ENCODE measurements at regions not wholly inside any gene's neighbourhood (a gene's known extent, or its start where the extent isn't known, plus 50 kb on each side); places are given as distances from the start of the nearest gene placed in this dataset.

- H3K4me1 Mint-ChIP-seq (ENCODE audit: low read depth) = no peaks in the 10 kb centered on the region
- H3K36me3 Mint-ChIP-seq = no peaks in the 10 kb centered on the region
- ChIA-PET CTCF (interaction anchor here (2.1 kb wide), 1 partner anchor 10 kb away, joined by 6 read pairs; no protein-coding TSS in a partner anchor), POLR2A (no interaction called here)
- intact Hi-C loops (cut with micrococcal nuclease) = no loop called here
- no peak for DNase-seq
- H3K27me3 Mint-ChIP-seq = no peaks in the 10 kb centered on the region
- no peak overlapping the region for H3K27ac Mint-ChIP-seq
- H3K4me3 Mint-ChIP-seq = no peak overlapping the region
- H3K9me3 Mint-ChIP-seq = no peaks in the 10 kb centered on the region
These were observed 68.1 kb upstream of the SLC4A11 start for GRCh38 chr20:3307078-3307477.

GRCh38 chr20:3306068-3306467 is 67.1 kb upstream of the SLC4A11 start:
- intact Hi-C loops (cut with micrococcal nuclease) = no loop called here
- Mint-ChIP-seq H3K36me3 (no peaks in the 10 kb centered on the region), H3K4me1 (ENCODE audit: low read depth) (no peaks in the 10 kb centered on the region), H3K4me3 (no peak overlapping the region), H3K9me3 (no peaks in the 10 kb centered on the region), H3K27ac (no peak overlapping the region), H3K27me3 (no peaks in the 10 kb centered on the region)
- ChIA-PET POLR2A (no interaction called here), CTCF (interaction anchor here (2.1 kb wide), 1 partner anchor 11 kb away, joined by 6 read pairs; no protein-coding TSS in a partner anchor)
- DNase-seq = no peak

GRCh38 chr20:3304456-3304855 is 65.5 kb upstream of the SLC4A11 start:
- Mint-ChIP-seq H3K36me3 (no peaks in the 10 kb centered on the region), H3K9me3 (no peaks in the 10 kb centered on the region), H3K27me3 (no peaks in the 10 kb centered on the region), H3K27ac (no peak overlapping the region), H3K4me3 (no peak overlapping the region), H3K4me1 (ENCODE audit: low read depth) (no peaks in the 10 kb centered on the region)
- DNase-seq = no peak
- intact Hi-C loops (cut with micrococcal nuclease) = no loop called here
- ChIA-PET POLR2A (no interaction called here), CTCF (no interaction called here)

- no peaks in the 10 kb centered on the region for H3K4me1 Mint-ChIP-seq (ENCODE audit: low read depth)
- ChIA-PET POLR2A (no interaction called here), CTCF (no interaction called here)
- H3K9me3 Mint-ChIP-seq = no peaks in the 10 kb centered on the region
- no peaks in the 10 kb centered on the region for H3K36me3 Mint-ChIP-seq
- H3K27ac Mint-ChIP-seq = no peak overlapping the region
- no peak for DNase-seq
- no peaks in the 10 kb centered on the region for H3K27me3 Mint-ChIP-seq
- H3K4me3 Mint-ChIP-seq = no peak overlapping the region
- intact Hi-C loops (cut with micrococcal nuclease) = no loop called here
These were observed 58.0 kb upstream of the SLC4A11 start for GRCh38 chr20:3297079-3297378.

GRCh38 chr20:3296261-3297078 is 57.5 kb upstream of the SLC4A11 start:
- DNase-seq = no peak
- POLR2A ChIA-PET = no interaction called here
- Mint-ChIP-seq H3K4me3 (no peak overlapping the region), H3K36me3 (peaks cover 3% of the 10 kb centered on the region), H3K27ac (no peak overlapping the region), H3K27me3 (no peaks in the 10 kb centered on the region), H3K4me1 (ENCODE audit: low read depth) (no peaks in the 10 kb centered on the region), H3K9me3 (no peaks in the 10 kb centered on the region)
- CTCF ChIA-PET = no interaction called here
- intact Hi-C loops (cut with micrococcal nuclease) = no loop called here

Measured in activated CD4-positive, alpha-beta memory T cell treated with anti-CD3 and anti-CD28 coated beads for 36 hours (primary cell).